Osteocyte (in vitro differentiated cells): ENCODE measurements at regions not wholly inside any gene's neighbourhood (a gene's known extent, or its start where the extent isn't known, plus 50 kb on each side); places are given as distances from the start of the nearest gene placed in this dataset.
A peak's percentile ranks its signal among the peaks of the same experiment; 100 is the strongest.

Experiments
- DNase-seq: peaks from one replicate; pipeline ENCODE4 v3.0.0; 2021; ENCODE audit warnings: mixed read lengths; ENCODE audit not compliant: unreplicated experiment; ENCODE audit errors: extremely low spot score
- H3K27ac Mint-ChIP-seq: one replicate; pipeline ENCODE4 v1.8.0; 2021; ENCODE audit warnings: mild to moderate bottlenecking, mixed read lengths; ENCODE audit not compliant: unreplicated experiment
- H3K27me3 Mint-ChIP-seq: one replicate; pipeline ENCODE4 v1.8.0; 2021; ENCODE audit warnings: mixed read lengths; ENCODE audit not compliant: unreplicated experiment
- H3K36me3 Mint-ChIP-seq: one replicate; pipeline ENCODE4 v1.8.0; 2021; ENCODE audit warnings: mixed read lengths; ENCODE audit not compliant: unreplicated experiment
- H3K4me1 Mint-ChIP-seq: one replicate; pipeline ENCODE4 v1.8.0; 2021; ENCODE audit warnings: mixed read lengths; ENCODE audit not compliant: unreplicated experiment
- H3K4me3 Mint-ChIP-seq: one replicate; pipeline ENCODE4 v1.8.0; 2021; ENCODE audit warnings: mild to moderate bottlenecking, moderate library complexity, mixed read lengths; ENCODE audit not compliant: unreplicated experiment
- H3K9me3 Mint-ChIP-seq: one replicate; pipeline ENCODE4 v1.8.0; 2021; ENCODE audit warnings: mixed read lengths; ENCODE audit not compliant: unreplicated experiment
- TF ChIP-seq, protein P1 (sequence below): fragments of 200-600 bp; sonication (generic); IDR thresholded peaks from 2 replicates; pipeline ENCODE4 v1.5.0; 2021; ENCODE audit warnings: antibody characterized with exemption, mild to moderate bottlenecking, moderate library complexity

DNA sequence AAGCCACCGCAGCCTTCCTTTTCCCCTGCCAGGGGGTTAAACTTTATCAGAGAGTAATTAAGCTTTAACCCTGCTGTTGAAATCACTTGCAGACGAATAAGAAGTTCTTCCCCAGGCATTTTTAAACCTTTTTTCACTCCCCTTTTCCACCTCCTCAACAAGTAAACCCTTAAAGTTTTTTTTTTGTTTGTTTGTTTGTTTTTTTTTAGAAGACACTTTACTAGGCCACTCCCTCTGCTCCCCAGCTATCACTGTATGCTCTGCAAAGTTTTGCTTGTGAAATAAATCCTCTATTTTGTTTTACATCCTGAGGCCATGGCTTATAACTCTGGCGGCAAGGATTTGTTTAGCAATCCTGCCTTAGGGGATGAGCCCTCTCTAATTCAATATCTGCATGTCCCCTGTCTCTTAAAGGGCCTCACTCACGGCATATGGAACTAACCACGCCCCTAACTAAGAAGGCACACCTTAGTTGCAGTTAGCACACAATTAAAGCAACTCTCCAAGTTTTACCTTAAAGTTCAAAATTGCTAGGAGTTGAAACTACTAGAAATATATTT lies 1354.7 kb upstream of the LRRTM3 start:
- no peaks in the 10 kb centered on the region for H3K9me3 Mint-ChIP-seq
- no peaks in the 10 kb centered on the region for H3K36me3 Mint-ChIP-seq
- peak overlapping the region; percentile 74 for H3K4me3 Mint-ChIP-seq
- peak overlapping the region; percentile 51 for H3K27ac Mint-ChIP-seq
- peaks cover 4% of the 10 kb centered on the region for H3K27me3 Mint-ChIP-seq
- H3K4me1 Mint-ChIP-seq, result peaks cover 15% of the 10 kb centered on the region
- TF ChIP-seq, protein P1, sequence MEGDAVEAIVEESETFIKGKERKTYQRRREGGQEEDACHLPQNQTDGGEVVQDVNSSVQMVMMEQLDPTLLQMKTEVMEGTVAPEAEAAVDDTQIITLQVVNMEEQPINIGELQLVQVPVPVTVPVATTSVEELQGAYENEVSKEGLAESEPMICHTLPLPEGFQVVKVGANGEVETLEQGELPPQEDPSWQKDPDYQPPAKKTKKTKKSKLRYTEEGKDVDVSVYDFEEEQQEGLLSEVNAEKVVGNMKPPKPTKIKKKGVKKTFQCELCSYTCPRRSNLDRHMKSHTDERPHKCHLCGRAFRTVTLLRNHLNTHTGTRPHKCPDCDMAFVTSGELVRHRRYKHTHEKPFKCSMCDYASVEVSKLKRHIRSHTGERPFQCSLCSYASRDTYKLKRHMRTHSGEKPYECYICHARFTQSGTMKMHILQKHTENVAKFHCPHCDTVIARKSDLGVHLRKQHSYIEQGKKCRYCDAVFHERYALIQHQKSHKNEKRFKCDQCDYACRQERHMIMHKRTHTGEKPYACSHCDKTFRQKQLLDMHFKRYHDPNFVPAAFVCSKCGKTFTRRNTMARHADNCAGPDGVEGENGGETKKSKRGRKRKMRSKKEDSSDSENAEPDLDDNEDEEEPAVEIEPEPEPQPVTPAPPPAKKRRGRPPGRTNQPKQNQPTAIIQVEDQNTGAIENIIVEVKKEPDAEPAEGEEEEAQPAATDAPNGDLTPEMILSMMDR, result no peak
- no peak for DNase-seq

DNA sequence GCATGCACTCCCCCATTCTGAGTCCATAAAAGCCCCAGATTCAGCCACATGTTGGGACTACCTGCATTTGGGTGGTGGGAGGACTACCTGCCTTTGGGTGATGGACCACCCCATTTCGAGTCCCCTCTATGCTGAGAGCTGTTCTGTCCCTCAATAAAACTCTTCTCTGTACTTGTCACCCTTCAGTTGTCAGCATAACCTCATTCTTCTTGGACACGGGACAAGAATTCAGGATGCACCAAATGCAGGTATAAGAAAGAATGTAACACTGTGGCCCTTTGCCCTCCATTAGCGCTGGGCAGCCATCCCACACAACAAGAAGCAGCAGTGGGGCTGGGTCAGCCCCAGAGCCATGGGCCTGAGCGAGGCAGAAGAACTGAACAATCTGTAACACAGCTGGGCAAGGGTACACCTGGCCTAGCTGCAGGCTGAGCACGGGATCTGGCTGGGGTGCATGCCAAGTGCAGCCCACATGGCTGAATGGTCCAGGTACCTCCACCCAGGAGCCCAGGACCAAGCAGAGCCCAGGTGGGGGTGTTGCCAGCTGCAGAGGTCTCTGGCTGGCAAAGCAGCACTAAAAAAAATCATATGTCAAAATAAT lies 1344.3 kb upstream of the LRRTM3 start:
- Mint-ChIP-seq H3K4me1 (no peaks in the 10 kb centered on the region), H3K9me3 (peaks cover 20% of the 10 kb centered on the region), H3K27me3 (no peaks in the 10 kb centered on the region), H3K36me3 (peaks cover 3% of the 10 kb centered on the region), H3K4me3 (no peak overlapping the region), H3K27ac (no peak overlapping the region)
- no peak for DNase-seq
- TF ChIP-seq, protein P1, result no peak

DNA sequence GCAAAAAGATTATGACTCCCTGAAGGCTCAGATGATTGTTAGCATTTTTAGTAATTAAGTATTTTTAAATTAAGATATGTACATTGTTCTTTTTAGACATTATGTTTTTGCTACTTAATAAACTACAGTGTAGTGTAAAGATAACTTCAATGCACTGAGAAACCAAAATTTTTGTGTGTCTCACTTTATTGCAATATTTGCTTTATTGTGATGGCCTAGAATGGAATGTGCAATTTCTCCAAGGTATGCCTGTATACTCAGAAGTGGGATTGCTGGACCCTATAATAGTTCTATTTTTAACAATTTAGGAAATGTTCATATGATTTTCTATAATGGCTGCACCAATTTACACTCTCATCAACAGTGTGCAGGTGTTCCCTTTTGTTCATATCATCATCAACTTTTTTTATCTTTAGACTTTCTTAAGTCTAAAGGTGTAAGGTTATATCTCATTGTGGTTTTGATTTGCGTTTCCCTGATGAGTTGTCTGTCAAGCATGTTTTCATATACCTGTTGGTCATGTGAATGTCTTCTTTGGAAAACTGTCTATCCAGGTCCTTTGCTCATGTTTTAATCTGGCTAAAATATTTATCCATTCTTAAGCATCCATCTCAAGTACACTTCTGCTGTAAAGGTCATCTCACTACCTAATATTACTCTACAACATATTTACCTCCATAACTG lies 1323.5 kb upstream of the LRRTM3 start:
- H3K4me1 Mint-ChIP-seq, result no peaks in the 10 kb centered on the region

DNA sequence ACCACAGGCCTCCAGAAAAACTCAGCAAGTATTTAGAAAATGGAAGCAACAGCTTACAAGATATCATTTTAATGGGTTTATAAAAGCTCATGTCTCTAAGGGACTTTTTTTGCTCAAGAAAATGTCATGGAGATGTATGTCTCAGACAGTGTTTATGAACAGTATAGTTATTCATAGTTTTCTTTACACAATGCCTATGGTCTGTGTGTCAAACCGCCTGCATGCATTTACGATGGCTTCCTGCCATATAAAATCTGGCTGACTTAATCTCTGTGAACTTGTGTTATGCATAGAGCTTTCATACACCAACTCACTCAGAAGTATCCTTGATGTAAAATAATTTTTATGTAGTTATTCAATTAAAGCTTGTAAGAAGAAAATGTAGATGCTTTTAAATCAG lies 1314.2 kb upstream of the LRRTM3 start:
- no peak overlapping the region for H3K27ac Mint-ChIP-seq
- peaks cover 19% of the 10 kb centered on the region for H3K9me3 Mint-ChIP-seq
- no peak for DNase-seq
- TF ChIP-seq, protein P1, result no peak
- H3K36me3 Mint-ChIP-seq, result no peaks in the 10 kb centered on the region
- H3K4me3 Mint-ChIP-seq, result no peak overlapping the region
- H3K27me3 Mint-ChIP-seq, result no peaks in the 10 kb centered on the region
- peaks cover 6% of the 10 kb centered on the region for H3K4me1 Mint-ChIP-seq

More for the DNA sequence above, 1323.5 kb upstream of the LRRTM3 start:
- no peak overlapping the region for H3K4me3 Mint-ChIP-seq
- TF ChIP-seq, protein P1, result no peak
- H3K36me3 Mint-ChIP-seq, result peaks cover 1% of the 10 kb centered on the region
- no peaks in the 10 kb centered on the region for H3K9me3 Mint-ChIP-seq
- H3K27me3 Mint-ChIP-seq, result no peaks in the 10 kb centered on the region
- H3K27ac Mint-ChIP-seq, result no peak overlapping the region
- DNase-seq, result no peak

DNA sequence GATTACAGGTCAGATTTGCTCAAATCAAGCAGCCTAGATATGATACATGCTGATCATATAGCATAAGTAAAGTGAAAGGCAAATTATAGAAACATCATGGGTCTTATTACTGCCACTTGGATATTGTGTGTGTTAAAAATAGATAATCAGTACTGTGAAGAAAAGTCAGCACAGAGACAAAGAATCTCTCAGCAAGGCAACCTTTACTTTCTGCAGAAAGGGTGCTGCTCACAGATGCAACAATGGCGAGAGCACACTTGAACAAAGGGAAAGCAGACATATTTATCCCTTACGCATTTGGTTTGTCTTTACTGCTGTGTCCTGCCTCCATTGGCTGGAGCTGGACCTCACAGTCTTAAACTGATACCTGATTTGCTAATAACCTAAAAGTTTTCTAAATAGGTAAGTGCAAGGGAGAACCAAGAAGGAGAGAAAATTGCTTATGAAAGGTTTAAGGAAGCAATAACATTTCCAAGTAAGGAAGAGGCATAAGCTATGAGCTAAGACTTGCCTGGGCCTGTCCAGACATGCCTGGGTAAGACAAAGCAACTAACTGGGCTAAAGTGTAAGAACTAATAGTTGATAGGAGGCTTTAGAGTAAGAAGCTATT lies 1310.8 kb upstream of the LRRTM3 start:
- peaks cover 9% of the 10 kb centered on the region for H3K4me1 Mint-ChIP-seq
- no peak overlapping the region for H3K4me3 Mint-ChIP-seq
- TF ChIP-seq, protein P1, result no peak
- peaks cover 19% of the 10 kb centered on the region for H3K9me3 Mint-ChIP-seq
- H3K36me3 Mint-ChIP-seq, result no peaks in the 10 kb centered on the region
- DNase-seq, result no peak
- no peaks in the 10 kb centered on the region for H3K27me3 Mint-ChIP-seq
- no peak overlapping the region for H3K27ac Mint-ChIP-seq
